HG03097 (cell line): ENCODE measurements at regions not wholly inside any gene's neighbourhood (a gene's known extent, or its start where the extent isn't known, plus 50 kb on each side); places are given as distances from the start of the nearest gene placed in this dataset.

Source experiments
- ATAC-seq: cut with Tn5 transposase; IDR thresholded peaks from one replicate; pipeline ENCODE4 v1.9.1; 2021; ENCODE audit not compliant: unreplicated experiment, low FRiP score

DNA sequence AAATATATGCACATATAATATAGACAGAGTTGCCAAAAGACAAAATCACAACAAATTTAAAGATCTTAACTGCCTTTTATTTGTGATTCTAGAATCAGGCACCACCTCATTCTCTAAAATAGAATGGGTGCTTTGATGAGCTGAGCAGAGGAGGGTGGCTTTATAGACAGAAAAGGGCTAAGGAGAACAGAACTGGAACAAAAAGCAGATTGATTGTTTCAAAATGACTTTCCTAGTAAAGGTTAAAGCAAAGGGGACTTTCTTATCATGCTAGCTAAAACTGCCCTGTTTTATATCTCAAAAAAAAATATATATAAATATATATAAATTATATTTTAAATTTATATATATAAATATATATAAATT lies 287.6 kb downstream of the FAT3 start:
- no peak for ATAC-seq

DNA sequence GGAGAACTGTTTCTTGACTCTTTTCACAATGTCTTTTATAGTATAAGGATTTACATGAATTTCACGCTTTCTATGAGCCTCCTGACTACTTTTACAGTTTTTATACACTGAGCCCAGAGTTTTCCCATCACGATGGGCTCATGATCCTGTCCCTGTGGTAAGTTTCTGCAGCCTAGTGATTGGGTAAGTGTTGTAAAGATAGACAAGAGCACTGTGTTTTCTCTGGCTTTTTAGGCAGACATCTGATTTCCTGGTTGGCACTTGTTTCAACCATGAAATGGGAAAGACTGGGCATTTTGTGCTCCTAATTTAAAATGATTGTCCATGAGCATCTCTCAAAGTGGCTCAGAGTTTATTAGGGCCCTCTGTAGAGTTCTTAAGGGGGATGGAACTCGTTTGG lies 299.0 kb downstream of the FAT3 start:
- no peak for ATAC-seq

DNA sequence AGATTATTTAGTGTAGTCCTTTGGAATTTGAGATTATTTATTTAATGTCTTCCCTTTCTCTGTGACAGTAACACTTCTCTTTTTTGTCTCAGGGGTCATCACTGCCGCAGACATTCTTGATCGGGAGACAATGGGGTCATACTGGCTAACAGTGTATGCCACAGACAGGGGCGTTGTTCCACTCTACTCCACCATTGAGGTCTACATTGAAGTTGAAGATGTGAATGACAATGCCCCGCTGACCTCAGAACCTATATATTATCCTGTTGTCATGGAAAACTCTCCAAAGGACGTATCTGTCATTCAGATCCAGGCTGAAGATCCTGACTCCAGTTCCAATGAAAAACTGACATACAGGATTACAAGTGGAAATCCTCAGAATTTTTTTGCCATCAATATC lies 299.9 kb downstream of the FAT3 start:
- no peak for ATAC-seq

DNA sequence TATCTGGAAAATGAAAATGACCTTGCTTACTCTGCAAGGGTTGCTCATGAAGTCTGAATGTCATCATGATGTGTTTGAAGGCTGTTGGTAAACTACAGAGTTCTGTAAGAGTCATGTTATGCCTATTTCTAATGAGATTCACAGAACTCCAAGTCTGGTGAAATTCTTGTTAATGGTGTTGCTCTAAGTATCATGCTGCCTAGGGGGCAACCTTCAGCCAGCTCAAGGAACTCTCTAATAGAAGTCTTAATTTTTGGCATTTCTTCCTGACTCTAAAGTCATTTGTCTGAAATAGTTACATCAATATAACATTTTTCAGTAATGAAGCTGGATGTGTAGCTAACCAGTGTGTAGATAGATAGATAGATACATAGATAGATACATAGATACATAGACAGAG lies 302.8 kb downstream of the FAT3 start:
- no peak for ATAC-seq

DNA sequence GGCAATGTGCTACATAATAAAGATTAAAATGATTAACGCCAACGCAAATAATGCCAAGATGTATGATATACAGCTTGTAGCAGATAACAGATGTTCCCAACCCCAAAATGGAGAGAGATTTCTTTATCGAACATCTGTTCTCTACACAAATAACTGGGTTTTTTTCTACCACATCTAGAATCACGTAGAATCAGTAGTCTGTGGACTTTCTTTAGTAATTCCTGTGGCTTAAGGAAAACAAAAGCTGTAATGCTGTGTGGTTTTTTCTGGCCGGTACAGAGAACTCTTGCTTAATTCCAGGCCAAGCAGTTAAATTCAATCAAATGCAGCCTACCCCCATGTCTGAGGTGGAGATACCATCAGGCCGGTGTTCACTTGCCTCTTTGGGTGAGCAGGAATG lies 303.4 kb downstream of the FAT3 start:
- ATAC-seq: no peak

DNA sequence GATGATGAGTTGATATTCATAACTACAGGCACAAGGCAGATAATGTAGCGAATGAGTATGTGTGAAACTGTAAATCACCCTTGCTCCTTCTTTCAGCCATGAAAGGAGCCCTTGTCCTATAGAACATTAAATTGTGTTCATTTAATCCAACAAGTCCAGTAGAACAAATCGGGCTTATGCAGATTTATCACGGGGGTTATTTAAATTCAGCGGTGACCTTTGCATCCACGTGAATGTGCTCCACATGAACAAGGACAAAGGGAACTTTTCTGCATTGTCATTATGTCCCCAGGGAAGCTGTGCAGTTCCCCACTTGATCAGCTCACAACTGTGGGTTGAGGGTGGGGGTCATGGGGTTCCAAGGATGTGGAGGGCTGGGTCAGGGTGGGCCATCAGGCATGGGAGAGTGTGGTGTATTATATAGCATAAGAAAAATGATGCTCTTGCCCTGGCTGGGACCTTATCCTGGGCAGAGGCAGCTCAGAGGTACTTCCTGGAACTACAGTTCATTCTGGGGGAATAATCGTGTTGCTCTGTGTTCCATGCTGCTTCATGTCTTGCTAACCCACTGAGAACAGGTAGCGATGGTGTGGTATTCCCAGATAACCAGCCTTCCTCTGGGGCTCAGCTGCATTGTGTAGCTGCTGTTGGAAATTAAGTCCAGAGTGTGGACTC lies 306.6 kb downstream of the FAT3 start:
- ATAC-seq: no peak

DNA sequence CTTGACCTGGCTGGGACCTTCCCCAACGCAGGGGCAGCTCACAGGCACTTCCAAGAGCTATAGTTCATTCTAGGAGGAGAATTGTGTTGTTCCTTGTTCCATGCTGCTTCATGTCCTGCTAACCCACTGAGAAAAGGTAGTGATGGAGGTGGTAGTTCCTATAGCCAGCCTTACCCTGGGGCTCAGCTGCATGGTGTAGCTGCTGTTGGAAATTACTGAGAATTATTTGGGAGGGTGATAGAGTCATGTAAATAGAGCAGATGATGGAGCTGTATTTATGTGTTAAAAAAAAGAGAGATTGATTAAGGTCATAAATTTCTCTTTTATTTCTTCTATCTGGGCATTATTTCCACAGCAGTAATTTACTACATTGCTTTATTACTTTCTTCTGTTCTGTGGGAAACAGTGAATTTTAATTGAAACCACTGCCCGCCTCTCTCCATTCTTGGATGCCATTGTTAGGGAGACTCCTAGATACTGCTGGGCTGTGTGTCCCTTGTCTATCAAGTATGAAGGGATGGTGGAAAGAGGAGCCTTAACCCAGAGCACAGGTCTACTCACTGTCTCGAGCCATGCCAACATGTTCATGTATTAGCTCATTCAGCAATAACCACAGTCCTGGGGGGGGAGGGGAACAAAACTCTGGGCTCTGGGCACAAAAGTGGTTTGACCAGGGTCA lies 309.2 kb downstream of the FAT3 start:
- no peak for ATAC-seq

DNA sequence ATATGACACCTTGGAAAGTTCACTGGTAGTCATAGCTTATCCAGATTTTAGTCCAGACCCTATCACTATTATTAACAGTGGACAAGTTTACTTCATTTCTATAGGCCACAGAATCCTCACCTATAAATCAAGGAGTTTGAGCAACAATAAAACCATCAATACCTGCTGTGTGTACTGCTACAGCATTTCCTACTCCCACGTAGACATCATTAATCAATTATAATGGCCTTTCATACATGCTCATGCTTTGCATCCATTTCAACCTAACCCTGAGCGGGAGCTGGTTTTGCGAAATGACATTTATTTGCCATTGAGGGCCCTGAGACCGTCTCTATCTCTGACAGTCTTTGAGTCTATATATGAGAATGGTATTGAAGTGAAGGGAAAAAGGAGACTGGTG lies 312.3 kb downstream of the FAT3 start:
- ATAC-seq: no peak

DNA sequence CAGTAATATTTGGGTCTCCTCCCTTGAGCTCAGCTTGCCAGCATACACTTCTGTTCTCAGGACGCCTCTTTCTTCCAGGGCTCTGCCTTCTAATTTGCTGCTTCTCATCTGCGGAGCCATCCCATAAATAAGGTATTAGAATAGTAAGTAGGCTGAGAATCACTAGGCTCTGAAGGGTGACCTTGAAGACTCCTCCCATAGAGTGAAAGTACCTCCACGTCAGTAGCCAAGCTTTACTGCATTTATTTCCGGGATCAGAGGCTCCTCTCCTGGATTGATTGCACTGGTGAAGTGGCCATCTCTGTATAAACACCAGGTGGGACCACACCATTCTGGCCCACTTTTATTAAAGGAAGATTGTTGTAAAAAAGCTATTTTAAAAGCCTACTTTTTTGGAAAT lies 315.5 kb downstream of the FAT3 start:
- ATAC-seq: no peak

DNA sequence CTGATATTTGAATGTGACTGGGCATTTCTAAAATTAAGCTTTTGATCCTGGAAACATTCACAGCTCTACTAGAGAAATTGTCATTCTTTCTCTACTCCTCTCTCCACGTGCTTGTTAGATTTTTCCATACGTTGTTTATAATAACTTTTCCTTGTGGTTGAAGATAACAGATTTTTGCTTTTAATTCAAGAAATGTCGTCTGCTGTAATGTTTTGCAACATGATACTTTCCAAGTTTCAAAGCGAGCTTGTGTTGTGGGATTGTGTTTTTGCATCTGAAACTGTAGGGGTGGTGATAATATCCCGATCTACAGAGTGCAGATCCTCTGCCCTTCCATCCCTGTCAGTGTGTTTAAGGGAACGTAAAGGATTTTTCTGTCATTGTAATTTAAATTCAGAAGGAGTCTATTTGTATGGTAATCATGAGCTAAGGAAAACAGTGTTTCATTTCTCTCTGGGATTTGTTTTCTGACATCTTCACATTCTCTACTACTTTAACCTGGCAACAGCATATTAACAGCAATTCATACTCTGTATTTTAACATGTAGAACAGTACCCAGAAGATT lies 321.4 kb downstream of the FAT3 start:
- no peak for ATAC-seq

DNA sequence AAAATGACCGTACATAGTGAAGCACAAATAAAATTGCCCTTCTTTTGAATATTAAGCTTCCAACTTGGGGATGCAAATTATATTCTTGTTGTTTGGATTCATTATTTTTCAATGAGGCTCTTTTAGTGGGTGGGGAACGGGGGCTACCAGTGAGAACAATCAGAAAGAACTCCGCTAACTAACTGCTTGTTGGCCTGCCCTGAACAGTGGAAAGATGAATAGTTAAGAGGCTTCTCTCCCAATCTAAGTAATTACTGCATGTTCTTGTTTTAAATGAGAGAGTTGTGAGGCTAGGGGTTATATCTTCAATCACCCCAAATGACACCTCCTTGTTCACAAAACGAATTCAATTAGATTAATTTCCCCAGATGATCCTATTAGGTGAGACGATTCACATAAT lies 322.0 kb downstream of the FAT3 start:
- no peak for ATAC-seq

DNA sequence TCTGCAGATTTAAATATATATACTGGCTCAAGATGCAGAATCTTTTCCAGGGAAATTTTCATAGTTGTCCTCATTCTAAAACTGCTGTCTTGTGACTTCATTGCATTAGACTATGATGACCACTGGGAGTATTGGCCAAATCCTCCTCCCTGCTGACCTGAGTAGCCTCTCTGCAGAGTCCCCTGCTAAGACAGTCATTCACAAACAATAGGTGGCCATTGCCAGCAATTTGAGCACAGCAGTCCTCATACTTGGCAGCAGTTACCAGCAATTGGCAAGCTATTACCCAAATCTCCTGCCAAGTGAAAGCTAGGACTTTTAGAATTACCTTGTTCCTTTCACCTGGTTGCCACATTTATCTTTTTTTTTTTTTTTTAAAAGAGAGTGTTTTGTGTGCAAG lies 325.8 kb downstream of the FAT3 start:
- ATAC-seq: no peak

DNA sequence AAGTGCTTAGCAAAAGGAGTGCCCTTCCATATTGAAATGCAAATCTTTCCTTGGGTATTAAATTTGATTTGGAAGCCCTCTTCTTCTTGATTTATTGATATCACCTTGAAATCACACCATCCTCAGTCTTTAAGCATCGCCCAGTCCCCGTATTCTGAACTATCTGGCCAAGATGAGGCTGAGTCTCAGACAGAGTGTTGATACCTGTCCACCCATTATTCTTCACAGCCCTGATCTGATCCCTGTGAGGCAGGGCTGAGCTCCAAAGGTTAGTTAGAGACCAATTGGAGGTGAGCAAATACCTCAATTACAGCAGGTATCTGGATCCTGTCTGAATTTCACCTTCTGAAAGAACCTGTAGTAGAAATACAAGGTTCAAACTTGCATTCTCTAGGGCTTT lies 326.3 kb downstream of the FAT3 start:
- ATAC-seq: no peak

DNA sequence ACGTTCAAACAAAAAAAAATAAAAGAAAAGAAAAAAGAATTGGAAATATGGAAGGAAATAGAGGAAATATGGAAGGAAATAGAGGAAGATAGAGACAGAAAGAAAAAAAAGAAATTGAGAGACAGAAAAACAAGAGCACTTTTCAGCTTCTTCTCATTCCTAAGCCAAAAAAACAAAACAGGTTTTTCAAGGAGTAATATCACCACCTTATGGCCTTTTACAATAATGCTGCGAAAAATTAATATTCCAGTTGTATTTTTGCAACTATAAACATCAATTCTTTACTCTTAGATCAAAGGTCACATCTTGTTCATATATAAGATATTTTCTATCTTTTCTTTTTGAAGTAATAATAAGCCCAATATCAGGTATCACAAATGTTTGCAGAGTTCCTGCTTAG lies 328.3 kb downstream of the FAT3 start:
- ATAC-seq: no peak

DNA sequence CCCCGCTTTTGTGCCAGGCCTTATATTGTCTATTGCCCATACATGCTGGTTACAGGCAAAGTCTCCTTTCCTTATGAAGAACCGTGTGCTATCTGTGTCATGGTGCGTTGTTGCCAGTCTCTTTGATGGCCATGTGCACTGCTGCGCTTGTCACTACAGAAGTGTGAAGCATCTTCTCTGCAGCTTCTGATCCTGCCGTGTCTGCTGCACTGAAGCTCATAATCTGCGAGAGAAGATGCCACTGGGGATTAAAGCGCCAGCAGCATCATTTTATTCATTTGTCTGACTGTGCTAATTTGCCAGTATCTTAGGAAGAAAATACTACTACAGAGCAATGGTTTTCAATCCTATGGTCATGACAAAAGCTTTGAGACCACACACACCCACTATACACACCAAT lies 330.1 kb downstream of the FAT3 start:
- no peak for ATAC-seq

DNA sequence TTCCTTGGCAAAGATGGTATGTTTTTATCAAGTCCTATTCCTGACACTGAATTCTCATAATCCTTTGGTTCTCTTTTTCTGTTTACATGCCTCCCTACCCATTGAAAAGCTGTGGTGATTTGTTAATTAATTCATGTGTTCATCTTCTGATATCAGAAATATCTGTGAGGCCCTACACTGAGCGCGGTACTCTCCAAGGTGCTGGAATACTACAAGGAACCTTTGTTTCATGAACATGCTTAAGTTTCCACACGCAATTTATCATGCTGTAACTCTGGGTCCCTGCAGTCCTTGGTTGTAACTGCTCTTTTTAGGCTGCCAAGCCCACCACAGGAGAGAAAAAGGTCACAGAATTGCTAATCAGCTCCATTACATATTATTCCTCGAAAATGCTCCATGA lies 331.8 kb downstream of the FAT3 start:
- no peak for ATAC-seq

DNA sequence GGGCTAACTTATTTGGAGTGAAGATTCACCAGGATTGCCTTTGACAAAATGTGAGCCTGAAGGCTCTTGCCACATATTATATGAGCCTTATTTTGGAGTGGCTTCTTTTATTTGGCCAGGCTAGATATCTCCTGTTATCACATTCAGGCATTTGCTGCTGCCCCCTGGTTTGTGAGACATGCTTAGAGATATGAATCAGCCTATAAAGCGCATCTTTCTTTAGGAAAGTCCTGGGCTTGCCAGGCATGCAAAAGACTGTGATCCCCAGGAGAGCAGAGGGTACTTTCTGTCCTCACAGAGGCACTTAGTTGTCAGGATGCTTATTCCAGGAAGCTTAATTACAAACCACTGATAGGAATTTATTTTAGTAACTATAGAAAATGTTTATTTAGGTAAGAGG lies 333.3 kb downstream of the FAT3 start:
- ATAC-seq: no peak

DNA sequence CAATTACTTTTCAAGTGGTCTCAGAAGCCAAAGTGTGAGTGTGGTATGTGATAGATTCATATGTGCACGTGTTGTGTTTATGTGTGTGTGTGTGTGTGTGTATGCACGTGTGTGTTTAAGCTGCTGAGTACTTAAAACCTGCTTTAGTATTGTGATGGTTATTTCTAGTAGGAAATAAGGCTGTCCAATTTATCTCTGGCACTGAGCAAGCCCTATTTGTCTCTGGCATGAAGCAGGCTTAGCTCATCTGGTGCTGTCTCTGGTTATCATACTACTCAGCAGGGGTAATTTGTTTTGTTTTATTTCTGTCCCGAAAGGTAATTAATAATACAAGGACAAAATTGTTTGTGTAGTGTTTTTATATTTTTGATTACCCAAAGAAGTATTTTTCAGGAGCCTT lies 333.7 kb downstream of the FAT3 start:
- ATAC-seq: no peak

DNA sequence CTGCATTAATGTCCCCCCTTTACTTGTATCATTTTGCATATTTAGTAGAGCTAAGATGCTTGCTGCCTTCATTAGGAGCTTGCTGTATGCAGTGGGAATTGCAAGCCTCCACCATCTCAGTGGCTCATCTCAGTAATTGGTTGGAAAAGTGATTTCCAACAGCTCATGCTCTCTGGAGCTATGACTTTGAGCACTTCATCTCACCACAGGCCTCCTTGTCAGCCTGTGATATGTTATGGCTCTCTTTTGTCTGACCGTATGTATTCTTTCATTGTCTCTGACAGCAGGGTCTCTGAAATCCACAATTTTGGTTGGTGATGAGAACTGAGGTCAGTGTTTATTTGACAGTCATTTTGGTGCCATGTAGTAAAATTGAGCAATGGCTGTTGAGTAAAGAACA lies 345.1 kb downstream of the FAT3 start:
- no peak for ATAC-seq

DNA sequence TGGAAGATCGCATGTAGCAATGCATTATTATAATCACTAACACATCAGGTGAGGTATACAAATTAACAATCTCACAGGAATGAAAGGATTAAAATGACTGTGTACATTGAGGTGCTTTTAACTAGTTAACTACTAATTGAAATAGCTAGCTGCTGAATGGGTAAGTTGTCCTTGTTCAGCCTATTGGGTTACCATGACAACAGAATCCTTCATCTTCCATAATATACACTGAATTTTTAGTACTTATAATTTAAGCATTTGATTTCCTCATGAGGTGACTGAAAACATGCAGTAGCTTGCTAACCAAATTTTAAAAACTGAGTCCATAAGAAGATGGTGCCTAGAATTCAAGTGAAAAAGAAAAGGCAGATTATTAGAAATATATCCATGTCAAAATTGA lies 347.9 kb downstream of the FAT3 start:
- no peak for ATAC-seq

DNA sequence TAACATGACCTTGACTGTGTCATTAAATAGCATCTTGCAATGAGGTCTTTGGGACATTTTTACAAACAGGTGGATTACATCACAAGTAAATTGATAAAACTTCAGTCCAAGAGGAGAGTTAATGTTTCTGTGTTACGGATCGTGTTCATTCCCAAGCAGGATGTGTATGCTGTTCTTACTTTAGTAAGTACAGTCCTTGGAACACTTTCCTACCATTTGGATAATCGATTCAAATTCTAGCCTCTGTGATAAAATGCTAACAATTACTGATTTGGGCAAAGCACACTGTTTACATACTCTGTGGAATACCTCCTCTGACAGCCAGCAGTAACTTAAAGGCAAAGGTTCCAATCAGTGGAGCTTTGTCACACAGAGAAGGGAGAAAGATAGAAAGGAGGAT lies 351.7 kb downstream of the FAT3 start:
- ATAC-seq: no peak

DNA sequence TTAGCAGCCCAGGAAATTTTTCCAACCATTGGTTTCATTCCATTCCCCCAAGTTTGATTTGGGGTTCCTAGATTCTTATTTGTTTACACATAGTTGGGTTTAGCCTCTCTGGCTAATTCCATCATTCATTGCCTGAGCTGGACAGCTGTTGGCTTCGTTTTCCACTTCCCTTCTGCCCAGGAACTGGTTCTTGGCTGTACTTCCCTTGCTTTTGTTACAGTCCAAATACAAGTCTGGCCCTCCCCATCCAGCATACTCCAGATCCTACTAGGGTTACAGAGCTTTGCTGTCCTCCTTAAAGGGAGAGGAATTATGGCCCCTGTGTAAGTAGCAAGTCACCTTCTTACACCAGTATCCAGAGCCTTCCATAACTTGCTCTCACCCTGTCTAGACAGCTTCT lies 356.3 kb downstream of the FAT3 start:
- no peak for ATAC-seq
